Astrocyte (in vitro differentiated cells and primary cell): ENCODE measurements at regions not wholly inside any gene's neighbourhood (a gene's known extent, or its start where the extent isn't known, plus 50 kb on each side); places are given as distances from the start of the nearest gene placed in this dataset.

Source experiments
- DNase-seq: peaks from one replicate; pipeline ENCODE4 v3.0.0-alpha.2; 2010; ENCODE audit warnings: low read depth
- FAIRE-seq: peaks from 2 replicates; lab custom pipeline; 2011; peaks lifted over from hg19 to GRCh38; lab: Jason Lieb, UNC
- H2AFZ ChIP-seq: 2 replicates; pipeline ENCODE4 v1.6.0; 2012; ENCODE audit warnings: low read depth, low read length, inconsistent platforms
- H3K27ac ChIP-seq: 2 replicates; pipeline ENCODE4 v1.5.1; 2011; ENCODE audit warnings: low read depth, low read length, inconsistent platforms
- H3K27me3 ChIP-seq: 2 replicates; pipeline ENCODE4 v1.6.0; 2011; ENCODE audit warnings: low read length, inconsistent platforms; ENCODE audit not compliant: insufficient read depth
- H3K36me3 ChIP-seq: 2 replicates; pipeline ENCODE4 v1.5.1; 2011; ENCODE audit warnings: low read length, inconsistent platforms; ENCODE audit not compliant: insufficient read depth
- H3K4me1 ChIP-seq: 2 replicates; pipeline ENCODE4 v1.5.1; 2011; ENCODE audit warnings: low read length, inconsistent platforms; ENCODE audit not compliant: insufficient read depth
- H3K4me2 ChIP-seq: 2 replicates; pipeline ENCODE4 v1.6.0; 2012; ENCODE audit warnings: low read length, inconsistent platforms
- H3K4me3 ChIP-seq: 2 replicates; pipeline ENCODE4 v1.5.1; 2011; ENCODE audit warnings: low read depth, mild to moderate bottlenecking, low read length, inconsistent platforms; ENCODE audit not compliant: insufficient read depth
- H3K79me2 ChIP-seq: 2 replicates; pipeline ENCODE4 v1.6.0; 2012; ENCODE audit warnings: mild to moderate bottlenecking, low read length, inconsistent platforms; ENCODE audit not compliant: insufficient read depth
- H3K9ac ChIP-seq: 2 replicates; pipeline ENCODE4 v1.6.0; 2012; ENCODE audit warnings: mild to moderate bottlenecking, low read length, inconsistent platforms
- H3K9me3 ChIP-seq: 2 replicates; pipeline ENCODE4 v1.5.1; 2012; ENCODE audit warnings: low read depth, mild to moderate bottlenecking, low read length, inconsistent platforms; ENCODE audit not compliant: insufficient read depth
- H4K20me1 ChIP-seq: 2 replicates; pipeline ENCODE4 v1.6.0; 2012; ENCODE audit warnings: low read length, inconsistent platforms; ENCODE audit not compliant: insufficient read depth
- H3K27ac Mint-ChIP-seq: one replicate; pipeline ENCODE4 v1.8.0; 2021; ENCODE audit warnings: mild to moderate bottlenecking, mixed read lengths; ENCODE audit not compliant: unreplicated experiment
- H3K27me3 Mint-ChIP-seq: one replicate; pipeline ENCODE4 v1.8.0; 2021; ENCODE audit warnings: low read depth, mixed read lengths; ENCODE audit not compliant: unreplicated experiment
- H3K36me3 Mint-ChIP-seq: one replicate; pipeline ENCODE4 v1.8.0; 2021; ENCODE audit warnings: low read depth, mixed read lengths; ENCODE audit not compliant: unreplicated experiment
- H3K4me1 Mint-ChIP-seq: one replicate; pipeline ENCODE4 v1.8.0; 2021; ENCODE audit warnings: low read depth, mixed read lengths; ENCODE audit not compliant: unreplicated experiment
- H3K4me3 Mint-ChIP-seq: one replicate; pipeline ENCODE4 v1.8.0; 2021; ENCODE audit warnings: mild to moderate bottlenecking, moderate library complexity, mixed read lengths; ENCODE audit not compliant: unreplicated experiment
- H3K9me3 Mint-ChIP-seq: one replicate; pipeline ENCODE4 v1.8.0; 2021; ENCODE audit warnings: mild to moderate bottlenecking, mixed read lengths; ENCODE audit not compliant: unreplicated experiment
- EZH2 ChIP-seq: IDR thresholded peaks from 2 replicates; pipeline ENCODE4 v1.6.1; 2012; ENCODE audit warnings: mild to moderate bottlenecking, low read length, inconsistent platforms; ENCODE audit not compliant: insufficient read depth
- TF ChIP-seq, protein P1 (sequence below): IDR thresholded peaks from 2 replicates; pipeline ENCODE4 v1.5.1; 2011; ENCODE audit warnings: low read depth, mild to moderate bottlenecking, inconsistent platforms, low read length, moderate library complexity; ENCODE audit not compliant: insufficient read depth

DNA sequence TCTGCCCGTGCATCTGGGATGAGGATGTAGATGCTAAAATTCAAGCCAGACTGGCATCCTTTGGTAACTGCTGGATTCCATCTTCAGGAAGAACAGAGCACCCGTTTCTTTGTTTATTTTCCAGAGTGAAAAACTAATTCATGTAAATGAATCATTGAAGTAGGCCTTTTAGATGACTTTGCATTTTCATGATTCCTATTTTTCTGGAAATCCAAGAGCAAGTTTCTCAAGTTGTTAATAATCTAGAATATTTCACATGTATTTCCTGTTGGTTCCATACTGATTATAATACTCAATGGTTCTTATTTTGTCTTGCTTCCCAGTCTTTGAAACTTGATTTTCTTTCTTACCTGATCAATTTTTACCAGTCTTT is 328.4 kb downstream of the LPIN1 start:
- no peaks in the 10 kb centered on the region for H3K36me3 ChIP-seq
- no peaks in the 10 kb centered on the region for H3K36me3 Mint-ChIP-seq
- H3K4me3 Mint-ChIP-seq = no peak overlapping the region
- H3K9me3 ChIP-seq = no peaks in the 10 kb centered on the region
- H3K4me1 ChIP-seq = no peaks in the 10 kb centered on the region
- no peaks in the 10 kb centered on the region for H4K20me1 ChIP-seq
- peaks cover 7% of the 10 kb centered on the region for H3K4me1 Mint-ChIP-seq
- peaks cover 5% of the 10 kb centered on the region for H3K27me3 Mint-ChIP-seq
- H3K9ac ChIP-seq = no peak overlapping the region
- H3K79me2 ChIP-seq = no peaks in the 10 kb centered on the region
- TF ChIP-seq, protein P1, sequence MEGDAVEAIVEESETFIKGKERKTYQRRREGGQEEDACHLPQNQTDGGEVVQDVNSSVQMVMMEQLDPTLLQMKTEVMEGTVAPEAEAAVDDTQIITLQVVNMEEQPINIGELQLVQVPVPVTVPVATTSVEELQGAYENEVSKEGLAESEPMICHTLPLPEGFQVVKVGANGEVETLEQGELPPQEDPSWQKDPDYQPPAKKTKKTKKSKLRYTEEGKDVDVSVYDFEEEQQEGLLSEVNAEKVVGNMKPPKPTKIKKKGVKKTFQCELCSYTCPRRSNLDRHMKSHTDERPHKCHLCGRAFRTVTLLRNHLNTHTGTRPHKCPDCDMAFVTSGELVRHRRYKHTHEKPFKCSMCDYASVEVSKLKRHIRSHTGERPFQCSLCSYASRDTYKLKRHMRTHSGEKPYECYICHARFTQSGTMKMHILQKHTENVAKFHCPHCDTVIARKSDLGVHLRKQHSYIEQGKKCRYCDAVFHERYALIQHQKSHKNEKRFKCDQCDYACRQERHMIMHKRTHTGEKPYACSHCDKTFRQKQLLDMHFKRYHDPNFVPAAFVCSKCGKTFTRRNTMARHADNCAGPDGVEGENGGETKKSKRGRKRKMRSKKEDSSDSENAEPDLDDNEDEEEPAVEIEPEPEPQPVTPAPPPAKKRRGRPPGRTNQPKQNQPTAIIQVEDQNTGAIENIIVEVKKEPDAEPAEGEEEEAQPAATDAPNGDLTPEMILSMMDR = no peak
- no peak for TF ChIP-seq EZH2
- DNase-seq (no peak), FAIRE-seq (no peak)
- H3K4me2 ChIP-seq = no peak overlapping the region
- H3K9me3 Mint-ChIP-seq = no peaks in the 10 kb centered on the region
- H3K27ac ChIP-seq = no peak overlapping the region
- no peak overlapping the region for H3K4me3 ChIP-seq
- no peak overlapping the region for H3K27ac Mint-ChIP-seq
- no peak overlapping the region for H2AFZ ChIP-seq
- H3K27me3 ChIP-seq = no peaks in the 10 kb centered on the region

DNA sequence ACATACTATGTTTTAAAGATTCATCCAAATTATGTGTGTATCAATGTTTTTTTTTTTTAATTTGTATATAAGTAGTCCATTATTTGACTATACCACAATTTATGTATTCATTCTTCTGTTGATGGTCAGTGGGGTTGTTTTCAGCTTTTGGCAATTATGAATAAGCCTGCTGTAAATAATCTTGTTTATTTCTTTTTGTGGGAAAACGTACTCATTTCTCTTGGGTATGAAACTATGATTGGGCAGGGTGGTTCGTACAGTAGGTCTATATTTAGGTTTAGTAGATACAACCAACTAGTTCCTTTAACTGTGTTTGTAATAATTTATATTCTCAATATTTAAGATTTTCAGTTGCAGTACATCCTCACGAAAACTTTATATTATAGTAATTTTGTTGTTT is 329.2 kb downstream of the LPIN1 start:
- Mint-ChIP-seq H3K27me3 (peaks cover 5% of the 10 kb centered on the region), H3K4me3 (no peak overlapping the region), H3K4me1 (peaks cover 7% of the 10 kb centered on the region), H3K36me3 (no peaks in the 10 kb centered on the region), H3K9me3 (no peaks in the 10 kb centered on the region), H3K27ac (no peak overlapping the region)
- H3K79me2 ChIP-seq = no peaks in the 10 kb centered on the region
- H4K20me1 ChIP-seq = no peaks in the 10 kb centered on the region
- DNase-seq (no peak), FAIRE-seq (no peak)
- no peak overlapping the region for H3K4me3 ChIP-seq
- H3K4me1 ChIP-seq = no peaks in the 10 kb centered on the region
- H3K4me2 ChIP-seq = no peak overlapping the region
- no peaks in the 10 kb centered on the region for H3K9me3 ChIP-seq
- no peak overlapping the region for H3K9ac ChIP-seq
- no peaks in the 10 kb centered on the region for H3K36me3 ChIP-seq
- no peak for TF ChIP-seq EZH2
- TF ChIP-seq, protein P1 = no peak
- no peak overlapping the region for H3K27ac ChIP-seq
- no peaks in the 10 kb centered on the region for H3K27me3 ChIP-seq
- no peak overlapping the region for H2AFZ ChIP-seq

DNA sequence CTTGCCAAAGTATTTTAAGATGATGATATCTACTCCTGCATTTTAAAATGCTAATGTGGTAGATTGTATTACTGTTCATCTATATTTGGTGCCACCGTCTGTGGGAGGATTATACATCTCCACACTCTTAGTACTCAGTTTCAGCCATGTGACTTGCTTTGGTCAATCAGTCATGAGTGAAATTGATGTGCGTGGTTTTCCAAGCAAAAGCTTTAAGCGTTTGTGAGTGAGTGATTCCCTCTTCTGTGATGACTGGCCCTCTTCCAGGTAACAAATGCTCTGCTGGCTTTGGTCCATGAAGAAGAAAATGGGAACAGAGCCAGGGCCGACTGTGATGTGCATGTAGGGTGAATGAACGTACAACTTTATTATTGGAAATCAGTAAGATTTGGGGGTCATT is 330.4 kb downstream of the LPIN1 start:
- Histone ChIP-seq H3K36me3 (no peaks in the 10 kb centered on the region), H2AFZ (no peak overlapping the region), H3K4me3 (no peak overlapping the region), H3K9me3 (no peaks in the 10 kb centered on the region), H3K4me1 (no peaks in the 10 kb centered on the region), H4K20me1 (no peaks in the 10 kb centered on the region), H3K4me2 (no peak overlapping the region), H3K27me3 (no peaks in the 10 kb centered on the region), H3K27ac (no peak overlapping the region), H3K9ac (no peak overlapping the region), H3K79me2 (no peaks in the 10 kb centered on the region)
- Mint-ChIP-seq H3K27me3 (peaks cover 8% of the 10 kb centered on the region), H3K9me3 (no peaks in the 10 kb centered on the region), H3K36me3 (no peaks in the 10 kb centered on the region), H3K4me3 (no peak overlapping the region), H3K27ac (no peak overlapping the region), H3K4me1 (peaks cover 7% of the 10 kb centered on the region)
- FAIRE-seq = no peak
- no peak for TF ChIP-seq EZH2
- TF ChIP-seq, protein P1 = no peak
- DNase-seq = peak; percentile 30
